HCT116 (cell line): ENCODE measurements at regions not wholly inside any gene's neighbourhood (a gene's known extent, or its start where the extent isn't known, plus 50 kb on each side); places are given as distances from the start of the nearest gene placed in this dataset.

Experiments used
- CTCF ChIP-seq, 3 experiments: fragments of 200-600 bp in 1 of 3; sonication (generic) in 1 of 3; IDR thresholded peaks in 2 of 3; conservative IDR thresholded peaks in 1 of 3; 2 replicates each; pipeline ENCODE4 v1.5.1; 2012 to 2017; ENCODE audit warnings: low read depth in 2 of 3, low read length in 2 of 3, antibody characterized with exemption in 1 of 3, borderline replicate concordance in 1 of 3, control low read depth in 1 of 3, mild to moderate bottlenecking in 1 of 3, mixed read lengths in 1 of 3, mixed run types in 1 of 3, moderate library complexity in 1 of 3; ENCODE audit not compliant: insufficient read depth in 1 of 3
- EZH2 ChIP-seq: fragments of 200-600 bp; sonication (generic); IDR thresholded peaks from 2 replicates; pipeline ENCODE4 v1.6.1; 2017; ENCODE audit warnings: antibody characterized with exemption, mixed run types
- REST ChIP-seq: IDR thresholded peaks from 2 replicates; pipeline ENCODE4 v1.6.1; 2012; ENCODE audit warnings: low read depth

GRCh38 chr12:27873010-27873409 lies 93.0 kb upstream of the MANSC4 start:
- TF ChIP-seq EZH2 (no peak), CTCF (IDR thresholded peaks at IDR 0.05 in 2 of 3, conservative IDR thresholded peaks at IDR 0.05 in 1 of 3; ENCODE audit: borderline replicate concordance in 1 of 3, insufficient read depth in 1 of 3, low read depth in 2 of 3, low read length in 2 of 3) (no peak), REST (no peak)
